SK-N-MC (cell line): ENCODE measurements at regions not wholly inside any gene's neighbourhood (a gene's known extent, or its start where the extent isn't known, plus 50 kb on each side); places are given as distances from the start of the nearest gene placed in this dataset.

Experiments
- EZH2 ChIP-seq: fragments of 200-600 bp; sonication (generic); IDR thresholded peaks from one replicate; pipeline ENCODE4 v1.6.1; 2017; ENCODE audit warnings: antibody characterized with exemption
- POLR2AphosphoS5 ChIP-seq: IDR thresholded peaks from 2 replicates; pipeline ENCODE4 v1.6.1; 2012; ENCODE audit warnings: mild to moderate bottlenecking, low read depth, low read length, borderline replicate concordance

DNA sequence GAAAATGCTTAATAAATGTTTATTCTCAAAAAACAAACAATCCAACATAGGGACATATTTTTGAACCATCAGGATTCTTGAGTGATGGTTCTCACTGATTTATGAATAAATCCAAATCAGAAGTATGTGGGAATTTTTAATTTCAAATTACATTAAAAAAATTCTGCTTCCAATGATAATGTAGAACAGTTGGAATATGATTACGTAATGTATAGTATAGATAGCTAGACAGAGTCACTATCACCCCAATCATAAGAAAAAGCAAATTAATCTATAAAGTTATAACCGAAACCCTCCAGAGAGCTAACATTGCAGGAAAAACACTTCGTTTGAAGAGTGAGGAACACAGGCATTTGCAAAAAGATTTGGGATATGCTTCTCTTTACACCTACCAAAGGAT lies 1600.6 kb upstream of the B3GALT2 start:
- TF ChIP-seq POLR2AphosphoS5 (no peak), EZH2 (no peak)
